CD4-positive, alpha-beta T cell (primary cell): ENCODE measurements at regions not wholly inside any gene's neighbourhood (a gene's known extent, or its start where the extent isn't known, plus 50 kb on each side); places are given as distances from the start of the nearest gene placed in this dataset.

Experiments used
- ATAC-seq: fragments of 200-7000 bp; cut with Tn5 transposase; one replicate; pipeline ENCODE4 v1.10.0; 2022; ENCODE audit warnings: mild to moderate bottlenecking; ENCODE audit not compliant: poor library complexity
- CTCF ChIA-PET: fragments of 350-600 bp; sonication (Branson Sonifier 250); formaldehyde crosslinking; loops from one replicate; lab custom pipeline; 2021; ENCODE audit warnings: antibody characterized with exemption, inconsistent platforms; lab: Charles Lee
- POLR2A ChIA-PET: fragments of 350-600 bp; sonication (Branson Sonifier 250); formaldehyde crosslinking; loops from one replicate; lab custom pipeline; 2021; ENCODE audit warnings: antibody characterized with exemption, inconsistent platforms; lab: Charles Lee
- DNase-seq, 14 experiments: peaks; one replicate each; pipeline ENCODE4 v3.0.0-alpha.2; 2013 to 2020; ENCODE audit warnings: mixed read lengths in 2 of 14
- H3K27ac ChIP-seq, 2 donors: one replicate each; pipeline versions ENCODE4 v1.5.1 to v1.7.0; 2013; ENCODE audit warnings: low read length in 2 of 2, low read depth in 1 of 2, mild to moderate bottlenecking in 1 of 2
- H3K27me3 ChIP-seq, 2 experiments: 1 replicate in 1 of 2; 2 replicates in 1 of 2; pipeline versions ENCODE4 v1.6.1 to v1.7.0; 2013; ENCODE audit warnings: low read length in 2 of 2, control low read depth in 1 of 2, mild to moderate bottlenecking in 1 of 2, moderate library complexity in 1 of 2; ENCODE audit not compliant: insufficient read depth in 2 of 2, control insufficient read depth in 1 of 2
- H3K36me3 ChIP-seq: one replicate; pipeline ENCODE4 v1.6.1; 2013; ENCODE audit warnings: low read length, control low read depth; ENCODE audit not compliant: insufficient read depth
- H3K4me1 ChIP-seq: one replicate; pipeline ENCODE4 v1.6.1; 2013; ENCODE audit warnings: low read length, control low read depth; ENCODE audit not compliant: insufficient read depth
- H3K4me3 ChIP-seq: one replicate; pipeline ENCODE4 v1.5.1; 2013; ENCODE audit warnings: mild to moderate bottlenecking, low read length, moderate library complexity
- H3K9me3 ChIP-seq, 2 experiments: 1 replicate in 1 of 2; 2 replicates in 1 of 2; pipeline versions ENCODE4 v1.6.1 to v1.7.0; 2013; ENCODE audit warnings: low read length in 2 of 2, mild to moderate bottlenecking in 2 of 2, control low read depth in 1 of 2, moderate library complexity in 1 of 2; ENCODE audit not compliant: control insufficient read depth in 1 of 2, insufficient read depth in 1 of 2
- H3K27ac Mint-ChIP-seq: one replicate; pipeline ENCODE4 v1.8.0; 2020; ENCODE audit warnings: mixed read lengths
- H3K27me3 Mint-ChIP-seq: one replicate; pipeline ENCODE4 v1.8.0; 2021; ENCODE audit warnings: mixed read lengths
- H3K36me3 Mint-ChIP-seq: one replicate; pipeline ENCODE4 v1.8.0; 2021; ENCODE audit warnings: low read depth, mixed read lengths
- H3K4me1 Mint-ChIP-seq: one replicate; pipeline ENCODE4 v1.8.0; 2021; ENCODE audit warnings: low read depth, mixed read lengths
- H3K4me3 Mint-ChIP-seq: one replicate; pipeline ENCODE4 v1.8.0; 2020; ENCODE audit warnings: mild to moderate bottlenecking, mixed read lengths
- H3K9me3 Mint-ChIP-seq: one replicate; pipeline ENCODE4 v1.8.0; 2020; ENCODE audit warnings: mixed read lengths
- CTCF ChIP-seq: fragments of 200-600 bp; IDR thresholded peaks from one replicate; pipeline ENCODE4 v1.8.0; 2022; ENCODE audit warnings: antibody characterized with exemption, mild to moderate bottlenecking
- intact Hi-C, 2 experiments: fragments of 100-400 bp; cut with DNase I in 1 of 2; cut with micrococcal nuclease in 1 of 2; formaldehyde crosslinking; loops; one replicate each; pipeline versions ENCODE4 v1.15.1 to v1.9.0; 2023 to 2025; cut with DNase I, micrococcal nuclease

DNA sequence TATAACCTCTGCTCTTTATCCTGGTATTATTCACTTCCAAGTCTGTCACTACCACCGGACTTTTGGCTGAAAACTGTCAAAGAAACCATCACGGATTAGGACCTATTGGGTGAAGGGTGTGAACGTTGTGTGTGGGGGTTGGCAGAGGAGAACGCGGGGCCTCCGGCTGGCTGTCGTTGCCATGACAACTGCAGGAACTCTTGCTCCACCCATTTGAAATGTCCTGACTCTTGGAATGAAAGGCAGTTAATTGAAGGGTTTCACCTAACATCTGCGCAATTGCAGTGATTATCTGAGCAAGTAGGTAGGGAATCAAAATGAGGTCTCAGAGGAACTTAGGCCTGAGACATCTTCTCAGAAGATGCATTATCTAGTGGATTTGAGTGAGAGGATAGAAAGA, 60.9 kb upstream of the CLMP start:
- Histone ChIP-seq H3K27me3 (peaks cover 0 to 2% of the 10 kb centered on the region in 2 experiments), H3K4me1 (no peaks in the 10 kb centered on the region), H3K36me3 (no peaks in the 10 kb centered on the region), H3K9me3 (peaks cover 5 to 12% of the 10 kb centered on the region in 2 experiments), H3K27ac (no peak overlapping the region), H3K4me3 (no peak overlapping the region)
- Mint-ChIP-seq H3K36me3 (no peaks in the 10 kb centered on the region), H3K4me1 (no peaks in the 10 kb centered on the region), H3K9me3 (peaks cover 2% of the 10 kb centered on the region), H3K4me3 (no peak overlapping the region), H3K27me3 (peaks cover 25% of the 10 kb centered on the region), H3K27ac (no peak overlapping the region)
- intact Hi-C loops = no loop called here
- no peak for TF ChIP-seq CTCF
- ChIA-PET POLR2A (no interaction called here), CTCF (no interaction called here)
- ATAC-seq (no peak), DNase-seq (no peak)

GRCh38 chr11:123254357-123254756, 59.3 kb upstream of the CLMP start:
- CTCF ChIA-PET = no interaction called here

DNA sequence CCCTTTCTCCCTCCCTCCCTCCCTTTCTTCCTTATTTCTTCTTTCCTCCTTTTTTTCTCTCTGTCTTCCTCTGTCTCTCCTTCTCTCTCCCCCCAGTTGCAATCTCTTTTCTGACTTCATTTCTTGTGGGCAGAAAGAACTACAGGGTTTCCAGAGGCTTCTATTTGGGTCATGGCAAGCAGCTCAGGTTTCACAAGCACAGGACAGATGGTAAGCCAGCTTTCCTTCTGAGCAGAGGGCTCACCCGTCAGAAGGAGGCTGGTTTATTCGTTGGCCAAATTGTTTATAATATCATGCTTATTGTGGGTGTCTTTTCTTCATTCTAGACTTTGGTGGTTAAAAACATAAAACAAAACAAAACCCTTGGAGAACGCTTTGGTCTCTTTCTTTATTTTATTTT, 58.9 kb upstream of the CLMP start:
- TF ChIP-seq CTCF = no peak
- ChIA-PET CTCF (no interaction called here), POLR2A (no interaction called here)
- no peak overlapping the region for H3K27ac Mint-ChIP-seq
- H3K36me3 ChIP-seq = no peaks in the 10 kb centered on the region
- peaks cover 2% of the 10 kb centered on the region for H3K9me3 Mint-ChIP-seq
- peaks cover 5 to 12% of the 10 kb centered on the region in 2 experiments for H3K9me3 ChIP-seq
- no peaks in the 10 kb centered on the region for H3K36me3 Mint-ChIP-seq
- intact Hi-C loops = no loop called here
- no peaks in the 10 kb centered on the region for H3K4me1 Mint-ChIP-seq
- ATAC-seq = no peak
- H3K4me3 ChIP-seq = no peak overlapping the region
- no peak overlapping the region for H3K27ac ChIP-seq
- no peak overlapping the region for H3K4me3 Mint-ChIP-seq
- H3K27me3 Mint-ChIP-seq = peaks cover 20% of the 10 kb centered on the region
- no peaks in the 10 kb centered on the region for H3K27me3 ChIP-seq
- DNase-seq = no peak
- no peaks in the 10 kb centered on the region for H3K4me1 ChIP-seq

More at GRCh38 chr11:123254357-123254756, 59.3 kb upstream of the CLMP start:
- H3K36me3 ChIP-seq = no peaks in the 10 kb centered on the region
- no peak for TF ChIP-seq CTCF
- POLR2A ChIA-PET = no interaction called here
- H3K27ac ChIP-seq = no peak overlapping the region
- H3K27me3 Mint-ChIP-seq = peaks cover 20% of the 10 kb centered on the region
- ATAC-seq = no peak
- H3K4me3 Mint-ChIP-seq = no peak overlapping the region
- no peaks in the 10 kb centered on the region for H3K4me1 Mint-ChIP-seq
- no peaks in the 10 kb centered on the region for H3K4me1 ChIP-seq
- no peak overlapping the region for H3K4me3 ChIP-seq
- no peaks in the 10 kb centered on the region for H3K27me3 ChIP-seq
- no peaks in the 10 kb centered on the region for H3K36me3 Mint-ChIP-seq
- no peak overlapping the region for H3K27ac Mint-ChIP-seq
- H3K9me3 ChIP-seq = peaks cover 5 to 12% of the 10 kb centered on the region in 2 experiments
- intact Hi-C loops = no loop called here
- peaks cover 2% of the 10 kb centered on the region for H3K9me3 Mint-ChIP-seq
- no peak for DNase-seq
